HL-60 (cell line): ENCODE measurements at regions not wholly inside any gene's neighbourhood (a gene's known extent, or its start where the extent isn't known, plus 50 kb on each side); places are given as distances from the start of the nearest gene placed in this dataset.

Experiments
- SPI1 ChIP-seq: IDR thresholded peaks from 2 replicates; pipeline ENCODE4 v1.6.1; 2012; ENCODE audit warnings: low read depth, mild to moderate bottlenecking, borderline replicate concordance
- TF ChIP-seq, protein P1 (sequence below): IDR thresholded peaks from one replicate; pipeline ENCODE4 v1.5.1; 2011; ENCODE audit warnings: low read length, control low read depth, inconsistent platforms; ENCODE audit not compliant: insufficient read depth

DNA sequence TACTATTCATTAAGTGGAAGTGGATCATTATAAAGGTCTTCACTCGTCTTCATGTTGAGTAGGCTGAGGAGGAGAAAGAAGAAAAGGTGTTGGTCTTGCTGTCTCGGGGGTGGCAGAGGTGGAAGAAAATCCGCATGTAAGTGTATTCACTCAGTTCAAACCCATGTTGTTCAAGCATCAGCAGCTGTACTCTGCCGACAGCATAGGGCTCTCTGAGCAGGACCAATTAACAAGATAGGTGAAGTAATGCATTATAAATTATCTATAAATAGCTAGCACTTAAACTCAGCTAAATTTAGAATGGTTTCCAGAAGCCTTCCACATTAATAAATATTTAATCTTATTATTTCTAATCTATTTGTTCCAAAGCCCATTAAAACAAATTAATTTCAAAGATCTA lies 116.8 kb downstream of the RGS2 start:
- TF ChIP-seq, protein P1, sequence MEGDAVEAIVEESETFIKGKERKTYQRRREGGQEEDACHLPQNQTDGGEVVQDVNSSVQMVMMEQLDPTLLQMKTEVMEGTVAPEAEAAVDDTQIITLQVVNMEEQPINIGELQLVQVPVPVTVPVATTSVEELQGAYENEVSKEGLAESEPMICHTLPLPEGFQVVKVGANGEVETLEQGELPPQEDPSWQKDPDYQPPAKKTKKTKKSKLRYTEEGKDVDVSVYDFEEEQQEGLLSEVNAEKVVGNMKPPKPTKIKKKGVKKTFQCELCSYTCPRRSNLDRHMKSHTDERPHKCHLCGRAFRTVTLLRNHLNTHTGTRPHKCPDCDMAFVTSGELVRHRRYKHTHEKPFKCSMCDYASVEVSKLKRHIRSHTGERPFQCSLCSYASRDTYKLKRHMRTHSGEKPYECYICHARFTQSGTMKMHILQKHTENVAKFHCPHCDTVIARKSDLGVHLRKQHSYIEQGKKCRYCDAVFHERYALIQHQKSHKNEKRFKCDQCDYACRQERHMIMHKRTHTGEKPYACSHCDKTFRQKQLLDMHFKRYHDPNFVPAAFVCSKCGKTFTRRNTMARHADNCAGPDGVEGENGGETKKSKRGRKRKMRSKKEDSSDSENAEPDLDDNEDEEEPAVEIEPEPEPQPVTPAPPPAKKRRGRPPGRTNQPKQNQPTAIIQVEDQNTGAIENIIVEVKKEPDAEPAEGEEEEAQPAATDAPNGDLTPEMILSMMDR, result no peak
- no peak for TF ChIP-seq SPI1
